ENCODE measurements at regions not wholly inside any gene's neighbourhood (a gene's known extent, or its start where the extent isn't known, plus 50 kb on each side); places are given as distances from the start of the nearest gene placed in this dataset.

DNA sequence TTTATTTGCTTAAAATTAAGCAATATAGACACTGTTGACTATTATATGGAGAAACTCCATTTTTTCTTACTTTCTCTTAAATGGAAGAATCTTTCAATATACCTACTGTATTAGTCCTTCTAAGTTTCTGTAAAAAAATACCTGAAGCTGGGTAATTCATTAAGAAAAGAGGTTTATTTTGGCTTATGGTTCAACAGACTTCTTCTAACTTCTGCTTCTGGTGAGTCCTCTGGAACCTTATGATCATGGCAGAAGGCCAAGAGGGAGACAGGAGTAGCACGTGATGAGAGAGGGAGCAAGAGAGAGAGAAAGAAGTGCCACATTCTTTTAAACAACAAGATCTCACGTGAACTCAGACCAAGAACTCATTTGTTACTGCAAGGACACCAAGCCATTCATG lies 573.3 kb downstream of the MCTP2 start:
- no peak for TF ChIP-seq YY1 (IDR thresholded peaks at IDR 0.05; ENCODE audit: insufficient read depth, insufficient read length)
- TF ChIP-seq SUZ12 (IDR thresholded peaks at IDR 0.05; ENCODE audit: extremely low read depth, insufficient read depth, insufficient read length) = no peak
